HepG2 (cell line): ENCODE measurements at regions not wholly inside any gene's neighbourhood (a gene's known extent, or its start where the extent isn't known, plus 50 kb on each side); places are given as distances from the start of the nearest gene placed in this dataset.

Source experiments
- ATAC-seq: fragments of 200-7000 bp; cut with Tn5 transposase; 3 replicates; pipeline ENCODE4 v1.9.1; 2020; ENCODE audit warnings: mild to moderate bottlenecking, moderate library complexity
- BruUV-seq: library from RNA; stranded (reverse); fragments of 400-500 nt; replicated peaks from 2 replicates; lab custom pipeline; 2021; lab: Mats Ljungman, UMichigan
- CTCF ChIA-PET: fragments of 300-600 bp; formaldehyde crosslinking; extraction: SDS; loops from one replicate; lab custom pipeline; 2021; ENCODE audit warnings: low total read pairs, inconsistent platforms, low intra/inter-chr PET ratio; lab: Yijun Ruan, JAX
- POLR2A ChIA-PET: fragments of 350-600 bp; sonication (Branson Sonifier 250); formaldehyde crosslinking; loops from one replicate; lab custom pipeline; 2020; ENCODE audit warnings: antibody characterized with exemption, inconsistent platforms; lab: Yijun Ruan, JAX
- DNase-seq: peaks from one replicate; pipeline ENCODE4 v3.0.0-alpha.2; 2015; ENCODE audit warnings: low spot score
- FAIRE-seq: peaks from 3 replicates; lab custom pipeline; 2011; peaks lifted over from hg19 to GRCh38; lab: Jason Lieb, UNC
- H2AFZ ChIP-seq: one replicate; pipeline ENCODE4 v1.6.1; 2011; ENCODE audit warnings: low read length, inconsistent platforms
- H3K27ac ChIP-seq: fragments of 300-600 bp; 3 replicates; pipeline ENCODE4 v1.8.0; 2011; ENCODE audit warnings: mixed run types, mild to moderate bottlenecking, mixed read lengths, low read length, inconsistent platforms; ENCODE audit not compliant: insufficient read depth; ENCODE audit errors: extremely low read length
- H3K27me3 ChIP-seq, 2 experiments: fragments of 200-600 bp in 1 of 2; 2 replicates in 1 of 2; 3 replicates in 1 of 2; pipeline versions ENCODE4 v1.6.0 to v1.8.0; 2011; ENCODE audit warnings: low read length in 2 of 2, mild to moderate bottlenecking in 2 of 2, moderate library complexity in 2 of 2, inconsistent platforms in 1 of 2; ENCODE audit not compliant: insufficient read depth in 2 of 2, control insufficient read depth in 1 of 2
- H3K36me3 ChIP-seq, 2 experiments: fragments of 200-600 bp in 1 of 2; replicated peaks in 1 of 2; 2 replicates in 1 of 2; 3 replicates in 1 of 2; pipeline versions ENCODE4 v1.5.1 to v1.8.0; 2011; ENCODE audit warnings: low read length in 2 of 2, inconsistent platforms in 1 of 2; ENCODE audit not compliant: insufficient read depth in 2 of 2, control insufficient read depth in 1 of 2
- H3K4me1 ChIP-seq: 2 replicates; pipeline ENCODE4 v1.5.1; 2012; ENCODE audit warnings: low read length, inconsistent platforms; ENCODE audit not compliant: insufficient read depth
- H3K4me2 ChIP-seq: 2 replicates; pipeline ENCODE4 v1.6.0; 2011; ENCODE audit warnings: low read depth, low read length, inconsistent platforms
- H3K4me3 ChIP-seq, 3 experiments: fragments of 200-600 bp in 1 of 3; sonication (generic), shearing (Covaris generic) in 1 of 3; replicated peaks in 1 of 3; 2 replicates each; pipeline ENCODE4 v1.5.1; 2011 to 2016; ENCODE audit warnings: low read length in 3 of 3, inconsistent platforms in 2 of 3, low read depth in 2 of 3, mild to moderate bottlenecking in 2 of 3, control low read depth in 1 of 3, mixed read lengths in 1 of 3; ENCODE audit not compliant: insufficient read depth in 1 of 3
- H3K79me2 ChIP-seq: one replicate; pipeline ENCODE4 v1.6.1; 2011; ENCODE audit warnings: low read length, inconsistent platforms; ENCODE audit not compliant: insufficient read depth
- H3K9ac ChIP-seq: 2 replicates; pipeline ENCODE4 v1.6.0; 2011; ENCODE audit warnings: mild to moderate bottlenecking, low read depth, low read length, inconsistent platforms; ENCODE audit not compliant: insufficient read depth
- H3K9me3 ChIP-seq: 2 replicates; pipeline ENCODE4 v1.5.1; 2012; ENCODE audit warnings: mild to moderate bottlenecking, low read length
- H4K20me1 ChIP-seq: 2 replicates; pipeline ENCODE4 v1.6.0; 2011; ENCODE audit warnings: inconsistent platforms, mild to moderate bottlenecking, low read length, moderate library complexity; ENCODE audit not compliant: insufficient read depth
- ADNP ChIP-seq: sonication (generic); formaldehyde crosslinking; IDR thresholded peaks from 2 replicates; pipeline ENCODE4 v1.4.0; 2020; ENCODE audit warnings: missing genetic modification reagents
- CEBPB ChIP-seq: IDR thresholded peaks from 2 replicates; pipeline ENCODE4 v1.6.1; 2011; ENCODE audit warnings: low read depth, low read length, improper control_type of control experiment, borderline replicate concordance
- FOXJ3 ChIP-seq: sonication (generic); formaldehyde crosslinking; IDR thresholded peaks from 2 replicates; pipeline ENCODE4 v1.4.0; 2020; ENCODE audit warnings: missing genetic modification reagents, mild to moderate bottlenecking, borderline replicate concordance
- GTF2F1 ChIP-seq: fragments of 150-350 bp; IDR thresholded peaks from 2 replicates; pipeline ENCODE4 v1.6.1; 2014; ENCODE audit warnings: low read length
- HCFC1 ChIP-seq: fragments of 150-350 bp; IDR thresholded peaks from 2 replicates; pipeline ENCODE4 v1.6.1; 2014; ENCODE audit warnings: low read depth, low read length
- POLR2A ChIP-seq, 2 experiments: IDR thresholded peaks; 2 replicates each; pipeline ENCODE4 v1.6.1; 2011; ENCODE audit warnings: low read depth in 2 of 2, low read length in 2 of 2, mild to moderate bottlenecking in 1 of 2, moderate library complexity in 1 of 2; ENCODE audit not compliant: insufficient read depth in 1 of 2
- TARDBP ChIP-seq: sonication (generic); formaldehyde crosslinking; IDR thresholded peaks from 2 replicates; pipeline ENCODE4 v1.8.0; 2022; ENCODE audit warnings: mild to moderate bottlenecking, missing genetic modification reagents
- ZNF646 ChIP-seq: sonication (generic); formaldehyde crosslinking; IDR thresholded peaks from 2 replicates; pipeline ENCODE4 v1.9.0; 2021; ENCODE audit warnings: mild to moderate bottlenecking, missing genetic modification reagents
- WGBS: methylation state at CpG from one replicate; pipeline ENCODE4 v1.1.6; 2017; ENCODE audit warnings: low lambda C conversion rate; 5-methylcytosine and 5-hydroxymethylcytosine counted together
- in situ Hi-C: cut with HindIII; loops from 2 replicates; pipeline ENCODE4 v1.10.0; 2017; ENCODE audit warnings: low pct_unique_long_range_greater_than_20kb; ENCODE audit not compliant: extremely low pct_ligation_motif_present
- intact Hi-C: fragments of 100-400 bp; cut with micrococcal nuclease; formaldehyde crosslinking; loops from one replicate; pipeline ENCODE4 v1.10.0; 2022; ENCODE audit not compliant: unreplicated experiment
- TF ChIP-seq, protein P1 (sequence below): sonication (generic); formaldehyde crosslinking; IDR thresholded peaks from 2 replicates; pipeline ENCODE4 v1.4.0; 2020; ENCODE audit warnings: low read depth, missing genetic modification reagents

DNA sequence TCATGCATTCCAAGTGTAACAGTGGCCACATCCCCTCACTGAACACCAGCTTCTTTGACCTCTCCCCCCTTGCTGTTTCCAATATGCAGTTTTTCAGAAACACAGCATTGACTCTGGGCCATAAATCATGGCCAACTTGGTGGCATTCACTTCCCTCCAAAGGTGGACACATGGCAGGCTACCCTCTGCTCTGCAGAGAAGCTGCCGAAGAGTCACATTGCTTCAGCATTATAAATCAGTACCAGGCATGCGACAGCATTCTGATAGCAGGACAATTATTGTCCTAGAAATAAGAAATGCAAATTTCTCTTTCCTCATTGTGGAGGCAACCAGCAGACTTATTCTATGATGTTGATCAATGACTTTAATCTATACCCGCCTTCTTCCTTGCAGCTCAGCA, 475.4 kb upstream of the GHITM start:
- no peak for TF ChIP-seq TARDBP
- TF ChIP-seq ADNP: no peak
- TF ChIP-seq HCFC1: no peak
- TF ChIP-seq CEBPB: no peak
- no peak for TF ChIP-seq POLR2A (IDR thresholded peaks at IDR 0.05; ENCODE audit: insufficient read depth in 1 of 2, low read depth in 2 of 2, low read length in 2 of 2)
- no peak for TF ChIP-seq GTF2F1
- ChIA-PET CTCF (no interaction called here), POLR2A (no interaction called here)
- H3K36me3 ChIP-seq: no peaks in the 10 kb centered on the region
- intact Hi-C loops: no loop called here
- H3K9me3 ChIP-seq: peaks cover 57% of the 10 kb centered on the region
- H3K4me1 ChIP-seq: no peaks in the 10 kb centered on the region
- FAIRE-seq (no peak), DNase-seq (no peak), ATAC-seq (no peak)
- no peak overlapping the region for H2AFZ ChIP-seq
- no peak overlapping the region for H3K9ac ChIP-seq
- no peak overlapping the region for H3K27ac ChIP-seq
- H4K20me1 ChIP-seq: no peaks in the 10 kb centered on the region
- H3K27me3 ChIP-seq: no peaks in the 10 kb centered on the region; a peak in 1 of 5 replicates
- no peak overlapping the region for H3K4me2 ChIP-seq
- no TSS peak for BruUV-seq
- in situ Hi-C loops: no loop called here
- H3K79me2 ChIP-seq: no peaks in the 10 kb centered on the region
- no peak overlapping the region for H3K4me3 ChIP-seq
- WGBS: 21% methylated on average over 3 of the region's 3 CpGs

- WGBS: 2% methylated on average over 3 of the region's 3 CpGs
- in situ Hi-C loops: no loop called here
- TF ChIP-seq FOXJ3 (CRISPR knock-in tag) (no peak), ZNF646 (CRISPR knock-in tag) (no peak)
- TF ChIP-seq, protein P1, sequence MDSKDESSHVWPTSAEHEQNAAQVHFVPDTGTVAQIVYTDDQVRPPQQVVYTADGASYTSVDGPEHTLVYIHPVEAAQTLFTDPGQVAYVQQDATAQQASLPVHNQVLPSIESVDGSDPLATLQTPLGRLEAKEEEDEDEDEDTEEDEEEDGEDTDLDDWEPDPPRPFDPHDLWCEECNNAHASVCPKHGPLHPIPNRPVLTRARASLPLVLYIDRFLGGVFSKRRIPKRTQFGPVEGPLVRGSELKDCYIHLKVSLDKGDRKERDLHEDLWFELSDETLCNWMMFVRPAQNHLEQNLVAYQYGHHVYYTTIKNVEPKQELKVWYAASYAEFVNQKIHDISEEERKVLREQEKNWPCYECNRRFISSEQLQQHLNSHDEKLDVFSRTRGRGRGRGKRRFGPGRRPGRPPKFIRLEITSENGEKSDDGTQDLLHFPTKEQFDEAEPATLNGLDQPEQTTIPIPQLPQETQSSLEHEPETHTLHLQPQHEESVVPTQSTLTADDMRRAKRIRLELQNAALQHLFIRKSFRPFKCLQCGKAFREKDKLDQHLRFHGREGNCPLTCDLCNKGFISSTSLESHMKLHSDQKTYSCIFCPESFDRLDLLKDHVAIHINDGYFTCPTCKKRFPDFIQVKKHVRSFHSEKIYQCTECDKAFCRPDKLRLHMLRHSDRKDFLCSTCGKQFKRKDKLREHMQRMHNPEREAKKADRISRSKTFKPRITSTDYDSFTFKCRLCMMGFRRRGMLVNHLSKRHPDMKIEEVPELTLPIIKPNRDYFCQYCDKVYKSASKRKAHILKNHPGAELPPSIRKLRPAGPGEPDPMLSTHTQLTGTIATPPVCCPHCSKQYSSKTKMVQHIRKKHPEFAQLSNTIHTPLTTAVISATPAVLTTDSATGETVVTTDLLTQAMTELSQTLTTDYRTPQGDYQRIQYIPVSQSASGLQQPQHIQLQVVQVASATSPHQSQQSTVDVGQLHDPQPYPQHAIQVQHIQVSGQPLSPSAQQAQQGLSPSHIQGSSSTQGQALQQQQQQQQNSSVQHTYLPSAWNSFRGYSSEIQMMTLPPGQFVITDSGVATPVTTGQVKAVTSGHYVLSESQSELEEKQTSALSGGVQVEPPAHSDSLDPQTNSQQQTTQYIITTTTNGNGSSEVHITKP (CRISPR knock-in tag): no peak
These were observed 472.5 kb upstream of the GHITM start for GRCh38 chr10:83666762-83667161.

More at GRCh38 chr10:83666762-83667161, 472.5 kb upstream of the GHITM start:
- ChIA-PET CTCF (no interaction called here), POLR2A (no interaction called here)
- H2AFZ ChIP-seq: no peak overlapping the region
- H3K79me2 ChIP-seq: no peaks in the 10 kb centered on the region
- no peaks in the 10 kb centered on the region; a peak in 1 of 5 replicates for H3K27me3 ChIP-seq
- H3K4me1 ChIP-seq: no peaks in the 10 kb centered on the region
- H3K9me3 ChIP-seq: peaks cover 66% of the 10 kb centered on the region
- no peaks in the 10 kb centered on the region for H3K36me3 ChIP-seq
- no peaks in the 10 kb centered on the region for H4K20me1 ChIP-seq
- no peak for ATAC-seq
- no TSS peak for BruUV-seq
- no peak for DNase-seq
- intact Hi-C loops: no loop called here
- no peak overlapping the region for H3K4me3 ChIP-seq
- FAIRE-seq: no peak
- no peak overlapping the region for H3K4me2 ChIP-seq
- H3K27ac ChIP-seq: no peak overlapping the region
- no peak overlapping the region for H3K9ac ChIP-seq
